Left lobe of liver (tissue), 2 donors: ENCODE measurements at regions not wholly inside any gene's neighbourhood (a gene's known extent, or its start where the extent isn't known, plus 50 kb on each side); places are given as distances from the start of the nearest gene placed in this dataset.

Experiments
- ATAC-seq: fragments of 200-7000 bp; cut with Tn5 transposase; one replicate; pipeline ENCODE4 v1.9.1; 2020; ENCODE audit warnings: mild to moderate bottlenecking, moderate library complexity
- DNase-seq: peaks from one replicate; pipeline ENCODE4 v3.0.0-alpha.2; 2020; ENCODE audit warnings: low spot score
- donor health status: DM: no; HTN: no; CAD: no; lungs with moderate emphysema.
- donor health status: DM: no; HTN: yes; CAD: no.

GRCh38 chr5:165201369-165201768 is 1696.0 kb downstream of the MAT2B start:
- ATAC-seq (no peak), DNase-seq (no peak)

DNA sequence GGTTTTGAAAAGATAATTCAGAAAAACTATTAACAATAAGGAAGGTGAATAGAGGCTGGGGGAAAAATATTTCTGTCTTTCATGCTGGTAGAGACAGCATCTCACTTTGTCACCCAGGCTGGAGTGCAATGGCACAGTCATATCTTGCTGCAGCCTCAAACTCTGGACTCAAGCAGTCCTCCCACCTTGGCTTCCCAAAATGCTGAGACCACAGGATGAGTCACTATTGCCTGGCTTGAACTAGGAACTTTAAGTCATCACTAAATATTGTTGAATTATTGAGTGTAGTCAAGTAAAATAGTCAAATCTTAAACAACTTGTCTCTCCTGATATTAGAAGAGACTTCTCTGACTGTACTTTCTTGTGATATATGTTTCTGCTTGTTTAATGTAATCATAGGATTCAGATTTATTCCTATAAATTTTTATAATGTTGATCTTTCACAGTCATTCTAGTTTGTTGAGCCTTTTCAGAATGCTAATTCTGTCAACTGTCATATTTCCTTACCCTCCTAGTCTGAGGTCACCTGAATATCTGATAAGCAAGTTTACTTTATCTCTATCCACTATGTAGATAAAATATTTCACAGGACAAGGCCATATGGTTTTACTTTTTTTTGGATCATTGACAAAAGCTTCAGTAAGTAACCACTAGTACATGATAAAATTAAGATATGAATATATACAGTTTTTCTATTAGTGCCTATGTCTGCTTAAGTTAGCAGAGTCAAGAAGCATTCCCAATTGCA is 1696.5 kb downstream of the MAT2B start:
- ATAC-seq, result no peak

GRCh38 chr5:165202519-165202910 is 1697.1 kb downstream of the MAT2B start:
- no peak for ATAC-seq
- no peak for DNase-seq

More for the DNA sequence above, 1696.5 kb downstream of the MAT2B start:
- no peak for DNase-seq

DNA sequence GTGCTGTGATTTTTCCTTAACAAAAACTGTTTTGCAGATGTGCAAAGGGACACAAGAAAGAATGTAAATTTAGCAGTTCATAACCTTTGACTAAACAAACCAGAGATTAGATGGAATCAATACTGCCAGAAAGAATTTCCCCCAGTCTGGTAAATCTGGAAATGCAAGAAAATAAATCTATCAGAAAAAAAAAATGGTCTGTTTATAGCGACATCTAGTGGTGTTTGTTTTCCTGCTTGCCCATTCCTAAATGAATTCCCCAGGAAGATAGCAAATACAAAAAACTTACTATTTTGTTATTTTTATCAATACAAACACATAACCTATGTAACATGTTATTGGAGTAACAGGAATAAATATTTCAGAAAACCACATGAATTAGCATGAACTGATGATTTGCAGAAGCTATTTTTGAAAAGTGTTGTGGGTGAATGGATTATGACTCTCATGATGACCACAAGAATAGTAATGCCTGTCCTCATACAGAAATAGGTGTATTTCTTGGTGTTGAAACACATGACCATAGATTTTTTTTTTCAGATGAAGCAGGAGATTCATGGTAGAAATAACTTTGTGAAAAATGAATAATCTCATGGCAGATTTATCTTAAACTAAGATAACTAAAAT is 1703.8 kb downstream of the MAT2B start:
- ATAC-seq (peak; percentile 47), DNase-seq (no peak)

GRCh38 chr5:165224366-165225045 is 1719.1 kb downstream of the MAT2B start:
- ATAC-seq (no peak), DNase-seq (no peak)

- DNase-seq (no peak), ATAC-seq (no peak)
Observed at GRCh38 chr5:165227515-165227914, 1722.1 kb downstream of the MAT2B start.

GRCh38 chr5:165228184-165228583 is 1722.8 kb downstream of the MAT2B start:
- DNase-seq (no peak), ATAC-seq (no peak)

DNA sequence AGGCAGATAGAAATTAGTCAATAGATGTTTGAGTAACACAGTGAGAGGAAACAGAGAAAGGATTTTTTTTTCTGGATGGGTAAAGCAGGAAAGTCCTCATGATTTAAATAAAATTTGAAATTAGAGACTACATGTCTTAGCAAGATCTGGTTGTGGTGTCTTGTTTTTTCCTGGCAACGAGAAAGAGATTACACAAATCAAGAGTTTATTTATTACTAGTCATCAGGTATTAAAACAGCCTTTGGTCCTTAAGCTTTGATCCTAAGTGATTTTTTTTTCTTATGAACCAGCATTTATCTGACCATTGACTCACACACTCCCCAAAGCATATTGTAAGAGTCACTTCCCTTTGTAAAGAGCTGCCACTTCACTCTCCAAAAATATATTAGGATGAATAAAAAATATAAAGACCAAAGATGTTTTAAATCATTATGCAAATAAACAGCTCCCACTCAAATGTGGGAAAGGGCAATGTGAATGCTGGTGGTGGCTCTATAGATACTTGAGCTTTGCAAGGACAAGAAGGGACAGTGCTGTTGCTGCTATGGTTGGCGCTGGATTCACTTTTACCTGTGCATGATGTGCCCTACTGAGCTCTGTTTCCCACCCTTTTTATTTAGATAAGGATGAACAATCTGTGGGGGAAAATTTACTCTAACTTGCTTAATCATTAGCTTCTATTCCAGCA is 1726.5 kb downstream of the MAT2B start:
- DNase-seq (no peak), ATAC-seq (no peak)

GRCh38 chr5:165232509-165233028 is 1727.2 kb downstream of the MAT2B start:
- ATAC-seq, result no peak

GRCh38 chr5:165241811-165242210 is 1736.4 kb downstream of the MAT2B start:
- DNase-seq (no peak), ATAC-seq (no peak)

More at GRCh38 chr5:165232509-165233028, 1727.2 kb downstream of the MAT2B start:
- DNase-seq, result no peak

GRCh38 chr5:165242646-165243045 is 1737.2 kb downstream of the MAT2B start:
- DNase-seq (no peak), ATAC-seq (no peak)

DNA sequence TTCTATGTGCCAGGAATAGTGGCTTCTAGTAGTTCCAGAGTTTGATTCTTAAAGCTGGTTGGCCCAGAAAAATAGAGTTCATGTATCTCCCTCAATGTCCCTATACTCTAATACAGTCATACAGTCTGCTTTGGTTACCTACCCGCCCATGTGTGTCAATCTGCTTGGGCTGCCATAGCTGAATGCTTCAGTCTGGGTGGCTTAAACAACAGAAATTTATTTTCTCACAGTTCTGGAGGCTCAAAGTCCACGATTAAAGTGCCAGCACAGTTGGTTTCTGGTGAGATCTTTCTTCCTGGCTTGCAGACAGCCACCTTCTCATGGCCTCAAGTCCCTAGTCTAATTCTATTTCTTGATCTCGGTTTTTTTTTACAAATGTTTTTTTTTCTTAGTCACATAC is 1739.0 kb downstream of the MAT2B start:
- no peak for DNase-seq

DNA sequence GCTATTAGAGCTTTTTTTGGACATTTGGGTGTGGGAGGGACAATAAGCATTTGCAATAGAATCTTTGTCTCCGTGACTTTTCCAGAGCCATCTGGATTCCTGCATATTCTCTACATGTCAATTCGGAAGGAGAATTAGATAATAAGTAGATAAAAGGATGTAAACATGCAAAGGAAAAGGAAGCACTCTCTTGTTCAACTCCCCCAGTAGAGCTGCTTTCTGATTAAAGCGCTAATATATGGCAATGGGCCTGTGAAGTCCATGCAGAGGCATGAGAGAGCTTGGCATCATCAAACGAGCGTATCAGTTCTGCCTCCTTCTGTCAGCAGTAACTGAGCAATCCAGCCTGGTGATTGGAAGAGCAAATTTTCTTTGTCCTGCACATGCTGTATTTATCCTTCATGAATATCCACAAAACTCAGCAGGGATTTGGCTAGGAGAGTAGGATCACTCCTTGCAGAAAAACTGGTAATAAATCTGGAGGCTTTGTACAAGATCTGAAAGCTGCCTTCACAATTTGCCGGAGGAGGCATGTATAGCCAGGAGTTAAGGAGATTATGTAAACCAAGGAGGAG is 1752.9 kb downstream of the MAT2B start:
- DNase-seq, result no peak
- ATAC-seq, result no peak

More for the DNA sequence above, 1739.0 kb downstream of the MAT2B start:
- ATAC-seq, result no peak

GRCh38 chr5:165260426-165260825 is 1755.0 kb downstream of the MAT2B start:
- no peak for ATAC-seq

GRCh38 chr5:165263536-165263935 is 1758.1 kb downstream of the MAT2B start:
- no peak for DNase-seq
- ATAC-seq, result no peak

More at GRCh38 chr5:165260426-165260825, 1755.0 kb downstream of the MAT2B start:
- DNase-seq, result no peak

DNA sequence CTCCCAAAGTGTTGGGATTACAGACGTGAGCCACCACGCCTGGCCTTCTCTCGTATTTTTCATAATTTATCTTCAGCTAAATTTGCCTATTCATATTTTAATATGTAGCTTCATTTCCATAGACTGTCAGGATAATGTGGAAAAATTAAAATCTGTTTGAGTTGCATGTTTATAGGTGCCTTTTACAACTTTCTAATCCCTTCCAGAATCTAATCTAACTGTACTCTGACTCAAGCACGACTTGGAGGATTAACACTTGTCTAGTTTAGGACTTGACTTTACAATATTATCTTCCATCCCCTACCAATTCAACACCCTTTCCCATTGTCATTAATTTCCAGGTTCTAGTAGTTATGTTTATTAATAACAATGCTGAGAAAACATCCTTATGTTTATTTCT is 1761.5 kb downstream of the MAT2B start:
- ATAC-seq (no peak), DNase-seq (no peak)

DNA sequence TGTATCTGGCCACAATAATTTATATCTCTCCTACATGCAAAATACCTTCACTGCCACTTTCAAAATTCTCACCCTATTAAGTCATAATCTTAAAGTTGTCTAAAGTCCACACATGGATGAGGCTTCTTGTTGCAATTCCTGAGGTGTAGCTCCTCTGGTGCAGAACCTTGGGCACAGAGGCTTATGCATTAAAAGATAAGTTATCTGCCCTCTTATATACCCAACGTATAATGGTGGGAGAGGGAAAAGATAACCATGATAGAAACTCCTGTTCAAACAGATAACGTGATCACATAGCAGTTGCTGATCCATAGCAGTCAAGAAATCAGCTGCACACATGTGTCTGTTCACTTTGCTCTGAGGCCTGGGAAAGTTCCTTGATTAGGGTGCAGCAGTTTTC is 1767.0 kb downstream of the MAT2B start:
- no peak for DNase-seq
- ATAC-seq, result no peak

- ATAC-seq, result no peak
- DNase-seq, result no peak
Observed at GRCh38 chr5:165277661-165278060, 1772.2 kb downstream of the MAT2B start.

DNA sequence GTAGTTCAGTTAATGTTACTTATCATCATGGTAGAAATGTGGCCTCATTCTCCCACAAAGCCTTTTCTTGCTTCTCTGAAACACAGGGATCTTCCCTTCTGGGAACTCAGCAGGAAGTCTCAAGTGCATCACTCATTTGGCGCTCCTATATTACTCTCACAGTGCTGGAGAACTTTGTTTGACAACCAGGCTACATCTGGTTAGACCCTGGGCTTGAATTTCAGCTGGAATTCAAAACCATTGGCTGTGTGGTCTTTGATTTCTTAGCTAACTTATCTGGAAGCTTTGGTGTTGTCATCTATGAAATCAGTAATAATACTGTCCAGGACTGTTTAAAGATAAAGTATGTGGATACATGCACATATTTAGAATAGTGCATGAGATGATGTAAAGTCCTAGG is 1777.1 kb downstream of the MAT2B start:
- DNase-seq (no peak), ATAC-seq (no peak)

DNA sequence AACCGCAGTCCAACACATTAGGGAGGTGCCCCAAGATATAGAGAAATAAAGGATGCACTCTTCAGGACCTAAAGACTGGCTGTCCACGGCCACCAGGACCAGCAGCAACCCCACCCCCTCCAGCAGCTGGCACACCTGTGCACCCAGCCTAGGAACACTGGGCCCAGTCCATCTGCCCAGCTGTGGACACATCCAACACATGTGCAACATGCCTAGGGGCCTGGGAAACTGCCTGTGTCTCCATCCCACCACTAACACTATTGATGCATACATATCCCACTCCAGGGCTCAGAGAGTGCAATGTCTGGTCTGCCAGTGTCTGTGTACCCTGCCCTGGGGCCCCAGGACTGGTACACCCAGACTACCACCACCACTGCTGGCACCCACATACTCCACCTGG is 1781.3 kb downstream of the MAT2B start:
- DNase-seq (no peak), ATAC-seq (no peak)

DNA sequence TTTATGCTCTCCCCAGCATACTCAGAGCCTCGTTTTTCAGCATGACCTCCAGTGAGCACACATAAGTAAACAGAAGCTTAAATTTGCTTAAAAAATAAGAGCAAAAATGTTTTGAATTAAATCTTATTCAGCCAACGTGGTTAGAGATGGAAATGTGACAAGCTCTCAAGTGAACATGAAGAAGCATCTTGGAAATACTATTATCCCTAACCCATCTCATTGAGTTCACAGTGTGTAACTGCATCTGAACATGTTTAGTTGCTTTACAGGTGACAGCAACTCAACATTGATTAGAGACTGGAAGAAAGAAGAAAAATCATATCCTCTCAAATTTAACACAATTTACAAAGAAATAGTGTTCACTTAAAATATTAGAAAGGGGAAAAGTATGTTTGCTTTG is 1785.1 kb downstream of the MAT2B start:
- ATAC-seq, result no peak
- DNase-seq, result no peak
